ENCODE measurements at regions not wholly inside any gene's neighbourhood (a gene's known extent, or its start where the extent isn't known, plus 50 kb on each side); places are given as distances from the start of the nearest gene placed in this dataset.

DNA sequence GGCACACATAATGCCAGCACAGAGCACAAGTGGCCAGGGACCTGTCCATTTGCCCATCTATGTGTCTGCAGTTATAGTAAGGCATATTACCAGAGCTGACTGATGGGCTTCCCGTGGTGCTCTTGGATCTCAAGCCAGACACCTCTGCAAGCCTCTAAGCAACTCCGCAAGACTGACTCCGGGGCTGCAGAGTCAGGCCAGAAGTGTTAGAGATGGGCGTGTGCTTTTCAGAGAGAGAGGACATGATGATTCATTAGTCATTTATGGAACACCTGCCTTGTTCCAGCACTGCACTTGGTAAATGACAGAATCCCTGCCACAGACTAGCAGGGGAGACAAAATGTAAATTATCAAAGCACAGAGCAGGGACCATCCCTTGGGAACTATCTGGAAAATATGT lies 559.0 kb downstream of the PDCD6IP start:
- no peaks in the 10 kb centered on the region for H3K4me1 Mint-ChIP-seq (ENCODE audit: low read depth)
- H3K27me3 Mint-ChIP-seq: no peaks in the 10 kb centered on the region
- DNase-seq: no peak
- no peak overlapping the region for H3K4me3 Mint-ChIP-seq
- ChIA-PET POLR2A (no interaction called here), CTCF (no interaction called here)
- no peaks in the 10 kb centered on the region for H3K9me3 Mint-ChIP-seq
- H3K36me3 Mint-ChIP-seq: no peaks in the 10 kb centered on the region
- no peak overlapping the region for H3K27ac Mint-ChIP-seq
- intact Hi-C loops (cut with micrococcal nuclease): no loop called here

GRCh38 chr3:34359064-34359463 lies 560.6 kb downstream of the PDCD6IP start:
- Mint-ChIP-seq H3K27me3 (peaks cover 1% of the 10 kb centered on the region), H3K4me1 (ENCODE audit: low read depth) (no peaks in the 10 kb centered on the region), H3K9me3 (no peaks in the 10 kb centered on the region), H3K36me3 (no peaks in the 10 kb centered on the region), H3K27ac (no peak overlapping the region), H3K4me3 (no peak overlapping the region)
- ChIA-PET POLR2A (no interaction called here), CTCF (no interaction called here)
- DNase-seq: no peak
- intact Hi-C loops (cut with micrococcal nuclease): no loop called here

GRCh38 chr3:34360713-34361112 lies 562.3 kb downstream of the PDCD6IP start:
- intact Hi-C loops (cut with micrococcal nuclease): no loop called here
- Mint-ChIP-seq H3K27ac (no peak overlapping the region), H3K27me3 (peaks cover 1% of the 10 kb centered on the region), H3K9me3 (no peaks in the 10 kb centered on the region), H3K4me1 (ENCODE audit: low read depth) (no peaks in the 10 kb centered on the region), H3K36me3 (no peaks in the 10 kb centered on the region), H3K4me3 (no peak overlapping the region)
- ChIA-PET POLR2A (no interaction called here), CTCF (no interaction called here)
- DNase-seq: no peak

GRCh38 chr3:34361921-34362320 lies 563.5 kb downstream of the PDCD6IP start:
- Mint-ChIP-seq H3K4me3 (no peak overlapping the region), H3K9me3 (no peaks in the 10 kb centered on the region), H3K4me1 (ENCODE audit: low read depth) (no peaks in the 10 kb centered on the region), H3K27ac (no peak overlapping the region), H3K27me3 (peaks cover 1% of the 10 kb centered on the region), H3K36me3 (no peaks in the 10 kb centered on the region)
- intact Hi-C loops (cut with micrococcal nuclease): no loop called here
- POLR2A ChIA-PET: no interaction called here
- no peak for DNase-seq
- CTCF ChIA-PET: no interaction called here

GRCh38 chr3:34362910-34363309 lies 564.5 kb downstream of the PDCD6IP start:
- intact Hi-C loops (cut with micrococcal nuclease): no loop called here
- DNase-seq: no peak
- H3K36me3 Mint-ChIP-seq: no peaks in the 10 kb centered on the region
- POLR2A ChIA-PET: no interaction called here
- H3K27me3 Mint-ChIP-seq: peaks cover 1% of the 10 kb centered on the region
- H3K4me1 Mint-ChIP-seq (ENCODE audit: low read depth): no peaks in the 10 kb centered on the region
- no peaks in the 10 kb centered on the region for H3K9me3 Mint-ChIP-seq
- CTCF ChIA-PET: no interaction called here
- no peak overlapping the region for H3K4me3 Mint-ChIP-seq
- no peak overlapping the region for H3K27ac Mint-ChIP-seq

- Mint-ChIP-seq H3K27ac (no peak overlapping the region), H3K9me3 (no peaks in the 10 kb centered on the region), H3K4me1 (ENCODE audit: low read depth) (no peaks in the 10 kb centered on the region), H3K27me3 (peaks cover 1% of the 10 kb centered on the region), H3K4me3 (no peak overlapping the region), H3K36me3 (no peaks in the 10 kb centered on the region)
- ChIA-PET POLR2A (no interaction called here), CTCF (no interaction called here)
- intact Hi-C loops (cut with micrococcal nuclease): no loop called here
- DNase-seq: no peak
Measured at GRCh38 chr3:34363881-34364280, 565.5 kb downstream of the PDCD6IP start.

DNA sequence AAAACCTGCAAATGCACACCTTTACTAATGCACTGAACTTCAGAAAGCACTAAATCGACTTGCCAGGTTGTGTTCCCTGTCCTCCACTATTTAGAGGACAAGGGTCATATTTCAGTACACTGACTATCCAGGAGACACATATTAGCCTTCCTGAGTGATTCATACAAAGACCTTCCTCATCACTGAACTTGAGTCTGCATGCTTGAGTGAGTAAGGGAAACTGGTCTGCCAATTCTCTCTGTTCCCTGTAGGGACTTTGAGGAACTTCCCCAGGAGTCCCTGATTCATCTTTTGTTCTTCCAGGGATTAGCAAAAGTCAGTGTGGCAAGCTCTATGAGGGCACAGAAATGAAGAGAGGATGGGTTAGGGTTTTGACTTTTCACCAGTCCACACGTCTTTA lies 565.9 kb downstream of the PDCD6IP start:
- Mint-ChIP-seq H3K9me3 (no peaks in the 10 kb centered on the region), H3K4me1 (ENCODE audit: low read depth) (no peaks in the 10 kb centered on the region), H3K4me3 (no peak overlapping the region), H3K27ac (no peak overlapping the region), H3K27me3 (peaks cover 1% of the 10 kb centered on the region), H3K36me3 (no peaks in the 10 kb centered on the region)
- ChIA-PET CTCF (no interaction called here), POLR2A (no interaction called here)
- DNase-seq: no peak
- intact Hi-C loops (cut with micrococcal nuclease): no loop called here

DNA sequence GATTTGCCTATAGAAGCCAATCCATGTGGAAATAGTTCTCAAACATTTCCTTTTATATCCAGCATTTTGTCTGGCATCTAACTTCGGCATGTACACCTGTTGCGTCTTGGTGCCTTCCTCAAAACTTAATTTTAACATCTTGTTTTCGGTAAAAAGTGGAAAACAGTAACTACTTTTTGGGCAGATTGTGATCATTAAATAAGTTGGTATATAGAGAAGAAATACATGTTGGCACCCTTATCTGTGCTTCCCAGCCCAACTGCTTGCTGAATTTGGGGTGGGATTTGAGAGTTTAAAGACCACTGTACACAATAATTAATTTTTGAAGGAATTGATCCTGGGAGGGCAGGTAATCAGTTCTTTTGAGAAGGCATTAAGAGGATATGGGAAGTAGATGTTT lies 566.8 kb downstream of the PDCD6IP start:
- Mint-ChIP-seq H3K4me1 (ENCODE audit: low read depth) (no peaks in the 10 kb centered on the region), H3K27ac (no peak overlapping the region), H3K4me3 (no peak overlapping the region), H3K27me3 (peaks cover 1% of the 10 kb centered on the region), H3K36me3 (no peaks in the 10 kb centered on the region), H3K9me3 (no peaks in the 10 kb centered on the region)
- intact Hi-C loops (cut with micrococcal nuclease): no loop called here
- CTCF ChIA-PET: no interaction called here
- POLR2A ChIA-PET: no interaction called here
- no peak for DNase-seq

DNA sequence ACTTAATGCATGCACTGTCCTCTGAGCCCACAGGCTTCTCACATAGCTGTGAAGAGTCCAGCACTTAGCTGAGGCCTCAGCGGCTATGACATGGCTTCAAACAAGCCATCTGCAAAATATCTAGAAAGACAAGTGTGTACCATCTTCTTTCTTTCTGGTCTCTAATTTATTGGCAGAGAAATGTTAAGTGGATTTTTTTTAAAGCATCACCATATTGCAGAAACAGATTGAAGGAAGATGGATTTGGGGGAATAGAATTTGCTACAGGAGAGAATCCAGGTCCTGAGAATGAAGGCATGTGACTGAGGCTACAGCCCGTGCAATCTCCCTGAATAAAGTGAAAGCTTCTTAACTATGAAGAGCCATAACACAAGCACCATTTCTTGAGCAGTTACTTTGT lies 567.3 kb downstream of the PDCD6IP start:
- intact Hi-C loops (cut with micrococcal nuclease): no loop called here
- Mint-ChIP-seq H3K27me3 (peaks cover 1% of the 10 kb centered on the region), H3K9me3 (no peaks in the 10 kb centered on the region), H3K27ac (no peak overlapping the region), H3K4me1 (ENCODE audit: low read depth) (no peaks in the 10 kb centered on the region), H3K4me3 (no peak overlapping the region), H3K36me3 (no peaks in the 10 kb centered on the region)
- no peak for DNase-seq
- CTCF ChIA-PET: no interaction called here
- POLR2A ChIA-PET: no interaction called here

GRCh38 chr3:34367521-34367920 lies 569.1 kb downstream of the PDCD6IP start:
- CTCF ChIA-PET: no interaction called here
- Mint-ChIP-seq H3K27ac (no peak overlapping the region), H3K4me3 (no peak overlapping the region), H3K27me3 (peaks cover under 1% of the 10 kb centered on the region), H3K9me3 (no peaks in the 10 kb centered on the region), H3K4me1 (ENCODE audit: low read depth) (no peaks in the 10 kb centered on the region), H3K36me3 (no peaks in the 10 kb centered on the region)
- POLR2A ChIA-PET: no interaction called here
- intact Hi-C loops (cut with micrococcal nuclease): no loop called here
- no peak for DNase-seq

GRCh38 chr3:34374521-34374920 lies 576.1 kb downstream of the PDCD6IP start:
- no peak overlapping the region for H3K4me3 Mint-ChIP-seq
- ChIA-PET POLR2A (no interaction called here), CTCF (no interaction called here)
- intact Hi-C loops (cut with micrococcal nuclease): no loop called here
- no peaks in the 10 kb centered on the region for H3K36me3 Mint-ChIP-seq
- DNase-seq: no peak
- H3K27ac Mint-ChIP-seq: no peak overlapping the region
- H3K27me3 Mint-ChIP-seq: no peaks in the 10 kb centered on the region
- no peaks in the 10 kb centered on the region for H3K4me1 Mint-ChIP-seq (ENCODE audit: low read depth)
- H3K9me3 Mint-ChIP-seq: no peaks in the 10 kb centered on the region

GRCh38 chr3:34376691-34377090 lies 578.3 kb downstream of the PDCD6IP start:
- Mint-ChIP-seq H3K4me1 (ENCODE audit: low read depth) (no peaks in the 10 kb centered on the region), H3K36me3 (no peaks in the 10 kb centered on the region), H3K27me3 (no peaks in the 10 kb centered on the region), H3K27ac (no peak overlapping the region), H3K9me3 (no peaks in the 10 kb centered on the region), H3K4me3 (no peak overlapping the region)
- intact Hi-C loops (cut with micrococcal nuclease): no loop called here
- ChIA-PET CTCF (no interaction called here), POLR2A (no interaction called here)
- DNase-seq: no peak

- no peaks in the 10 kb centered on the region for H3K27me3 Mint-ChIP-seq
Measured at GRCh38 chr3:34377961-34378360, 579.5 kb downstream of the PDCD6IP start.

GRCh38 chr3:34381243-34381642 lies 582.8 kb downstream of the PDCD6IP start:
- no peaks in the 10 kb centered on the region for H3K9me3 Mint-ChIP-seq
- H3K27me3 Mint-ChIP-seq: no peaks in the 10 kb centered on the region
- H3K4me3 Mint-ChIP-seq: no peak overlapping the region
- H3K4me1 Mint-ChIP-seq (ENCODE audit: low read depth): no peaks in the 10 kb centered on the region
- no peak for DNase-seq
- CTCF ChIA-PET: no interaction called here
- intact Hi-C loops (cut with micrococcal nuclease): no loop called here
- no peak overlapping the region for H3K27ac Mint-ChIP-seq
- POLR2A ChIA-PET: no interaction called here
- no peaks in the 10 kb centered on the region for H3K36me3 Mint-ChIP-seq

More at GRCh38 chr3:34377961-34378360, 579.5 kb downstream of the PDCD6IP start:
- Mint-ChIP-seq H3K9me3 (no peaks in the 10 kb centered on the region), H3K36me3 (no peaks in the 10 kb centered on the region), H3K27ac (no peak overlapping the region), H3K4me3 (no peak overlapping the region), H3K4me1 (ENCODE audit: low read depth) (no peaks in the 10 kb centered on the region)
- intact Hi-C loops (cut with micrococcal nuclease): no loop called here
- DNase-seq: no peak
- ChIA-PET POLR2A (no interaction called here), CTCF (interaction anchor here (0.6 kb wide), 1 partner anchor 11 kb away, joined by 3 read pairs; no protein-coding TSS in a partner anchor)

Data from activated CD4-positive, alpha-beta memory T cell treated with anti-CD3 and anti-CD28 coated beads for 36 hours (primary cell).